PC-9 (cell line): ENCODE measurements at regions not wholly inside any gene's neighbourhood (a gene's known extent, or its start where the extent isn't known, plus 50 kb on each side); places are given as distances from the start of the nearest gene placed in this dataset.
"Not testable (repeated sequence)": the region's sequence is repeated elsewhere in the genome, so short reads cannot be mapped to it uniquely, and the experiment has no call there.

Experiments
- BruUV-seq: library from RNA; stranded (reverse); fragments of 400-500 nt; replicated peaks from 2 replicates; lab custom pipeline; 2021; lab: Mats Ljungman, UMichigan
- CTCF ChIA-PET: fragments of 300-600 bp; sonication (Branson Sonifier 250); formaldehyde crosslinking; loops from one replicate; lab custom pipeline; 2022; ENCODE audit warnings: antibody characterized with exemption; lab: Charles Lee
- POLR2A ChIA-PET: fragments of 300-600 bp; sonication (Branson Sonifier 250); formaldehyde crosslinking; loops from one replicate; lab custom pipeline; 2022; ENCODE audit warnings: antibody characterized with exemption; ENCODE audit not compliant: unreplicated experiment; lab: Charles Lee
- DNase-seq, 2 experiments: peaks; one replicate each; pipeline versions ENCODE4 v3.0.0 to v3.0.0-alpha.2; 2015 to 2022; ENCODE audit warnings: mixed read lengths in 1 of 2
- H2AFZ ChIP-seq: fragments of 200-600 bp; sonication (generic); 2 replicates; pipeline ENCODE4 v1.8.1; 2017; ENCODE audit warnings: antibody characterized with exemption
- H3F3A ChIP-seq: fragments of 200-600 bp; sonication (generic); 2 replicates; pipeline ENCODE4 v1.8.1; 2017; ENCODE audit warnings: antibody characterized with exemption, mild to moderate bottlenecking, low read depth; ENCODE audit not compliant: insufficient read depth
- H3K27ac ChIP-seq: fragments of 200-600 bp; sonication (generic); 2 replicates; pipeline ENCODE4 v1.6.1; 2016; ENCODE audit warnings: mixed run types
- H3K27me3 ChIP-seq: fragments of 200-600 bp; sonication (generic); 2 replicates; pipeline ENCODE4 v1.6.1; 2016; ENCODE audit warnings: low read depth, mixed run types; ENCODE audit not compliant: insufficient read depth
- H3K36me3 ChIP-seq: fragments of 200-600 bp; sonication (generic); 2 replicates; pipeline ENCODE4 v1.6.1; 2016; ENCODE audit warnings: low read depth, mixed run types
- H3K4me1 ChIP-seq: fragments of 200-600 bp; sonication (generic); replicated peaks from 2 replicates; pipeline ENCODE4 v1.6.1; 2016; ENCODE audit warnings: mixed run types; ENCODE audit not compliant: insufficient read depth
- H3K4me2 ChIP-seq: fragments of 200-600 bp; sonication (generic); 2 replicates; pipeline ENCODE4 v1.6.1; 2017; ENCODE audit warnings: mixed run types
- H3K4me3 ChIP-seq: fragments of 200-600 bp; sonication (generic); 2 replicates; pipeline ENCODE4 v1.6.1; 2016; ENCODE audit warnings: mixed run types
- H3K79me2 ChIP-seq: fragments of 200-600 bp; sonication (generic); 2 replicates; pipeline ENCODE4 v1.6.1; 2017; ENCODE audit warnings: low read depth, mixed run types
- H3K9me2 ChIP-seq: fragments of 200-600 bp; sonication (generic); 2 replicates; pipeline ENCODE4 v1.8.1; 2017; ENCODE audit warnings: mild to moderate bottlenecking; ENCODE audit not compliant: insufficient read depth
- H3K9me3 ChIP-seq: fragments of 200-600 bp; sonication (generic); 2 replicates; pipeline ENCODE4 v1.8.1; 2016; ENCODE audit warnings: low read depth; ENCODE audit not compliant: insufficient read depth
- H4K20me1 ChIP-seq: fragments of 200-600 bp; sonication (generic); 2 replicates; pipeline ENCODE4 v1.8.1; 2017; ENCODE audit not compliant: insufficient read depth
- CTCF ChIP-seq: fragments of 200-600 bp; sonication (generic); conservative IDR thresholded peaks from 2 replicates; pipeline ENCODE4 v1.6.1; 2017; ENCODE audit warnings: mixed run types, antibody characterized with exemption, mild to moderate bottlenecking, moderate library complexity
- EZH2 ChIP-seq: fragments of 200-600 bp; sonication (generic); IDR thresholded peaks from 2 replicates; pipeline ENCODE4 v1.8.0; 2017; ENCODE audit warnings: antibody characterized with exemption, low read depth
- intact Hi-C: fragments of 100-400 bp; cut with micrococcal nuclease; formaldehyde crosslinking; loops from one replicate; pipeline ENCODE4 v1.10.0; 2022; ENCODE audit not compliant: unreplicated experiment

GRCh38 chr6:125647391-125647790 lies 102.0 kb upstream of the HEY2 start:
- TF ChIP-seq EZH2: no peak
- TF ChIP-seq CTCF: no peak

GRCh38 chr6:125653752-125654151 lies 95.7 kb upstream of the HEY2 start:
- H3F3A ChIP-seq, H3K9me2 ChIP-seq, H3K4me1 ChIP-seq, H3K36me3 ChIP-seq, H2AFZ ChIP-seq, POLR2A ChIA-PET, DNase-seq, H3K27ac ChIP-seq, H3K4me2 ChIP-seq, intact Hi-C loops, BruUV-seq, H4K20me1 ChIP-seq, H3K79me2 ChIP-seq, H3K9me3 ChIP-seq, H3K27me3 ChIP-seq, CTCF ChIA-PET, H3K4me3 ChIP-seq: not testable (repeated sequence)

More at GRCh38 chr6:125647391-125647790, 102.0 kb upstream of the HEY2 start:
- H3K27ac ChIP-seq: no peak overlapping the region
- no peaks in the 10 kb centered on the region for H3K4me1 ChIP-seq
- H3K79me2 ChIP-seq: no peaks in the 10 kb centered on the region
- no peaks in the 10 kb centered on the region for H3F3A ChIP-seq
- intact Hi-C loops: no loop called here
- ChIA-PET POLR2A (no interaction called here), CTCF (no interaction called here)
- H3K9me2 ChIP-seq: no peaks in the 10 kb centered on the region; the same call in 1 of the 2 replicates
- H4K20me1 ChIP-seq: no peaks in the 10 kb centered on the region
- DNase-seq: no peak
- H3K9me3 ChIP-seq: no peaks in the 10 kb centered on the region
- no peak overlapping the region for H3K4me3 ChIP-seq
- no peak overlapping the region for H2AFZ ChIP-seq
- H3K27me3 ChIP-seq: no peaks in the 10 kb centered on the region
- no TSS peak for BruUV-seq
- no peaks in the 10 kb centered on the region for H3K36me3 ChIP-seq
- no peak overlapping the region for H3K4me2 ChIP-seq

GRCh38 chr6:125655511-125655910 lies 93.9 kb upstream of the HEY2 start:
- no peak overlapping the region for H3K27ac ChIP-seq
- no peaks in the 10 kb centered on the region for H3K27me3 ChIP-seq
- no TSS peak for BruUV-seq
- no peaks in the 10 kb centered on the region for H3K4me1 ChIP-seq
- no peaks in the 10 kb centered on the region for H3K79me2 ChIP-seq
- intact Hi-C loops: no loop called here
- DNase-seq: no peak
- H3K4me2 ChIP-seq: no peak overlapping the region
- CTCF ChIA-PET: no interaction called here
- TF ChIP-seq EZH2 (no peak), CTCF (no peak)
- H3F3A ChIP-seq: no peaks in the 10 kb centered on the region
- no peaks in the 10 kb centered on the region for H3K36me3 ChIP-seq
- no peak overlapping the region for H3K4me3 ChIP-seq
- no peaks in the 10 kb centered on the region; the same call in 1 of the 2 replicates for H3K9me2 ChIP-seq
- H4K20me1 ChIP-seq: no peaks in the 10 kb centered on the region
- POLR2A ChIA-PET: no interaction called here
- H2AFZ ChIP-seq: no peak overlapping the region
- H3K9me3 ChIP-seq: no peaks in the 10 kb centered on the region

GRCh38 chr6:125656287-125656870 lies 93.1 kb upstream of the HEY2 start:
- BruUV-seq: no TSS peak
- intact Hi-C loops: no loop called here
- Histone ChIP-seq H3K4me3 (no peak overlapping the region), H2AFZ (no peak overlapping the region), H3F3A (no peaks in the 10 kb centered on the region), H3K27me3 (no peaks in the 10 kb centered on the region), H3K9me3 (no peaks in the 10 kb centered on the region), H3K4me2 (no peak overlapping the region), H3K27ac (no peak overlapping the region), H3K9me2 (no peaks in the 10 kb centered on the region), H4K20me1 (no peaks in the 10 kb centered on the region), H3K79me2 (no peaks in the 10 kb centered on the region), H3K36me3 (no peaks in the 10 kb centered on the region), H3K4me1 (no peaks in the 10 kb centered on the region)
- ChIA-PET POLR2A (no interaction called here), CTCF (no interaction called here)
- no peak for TF ChIP-seq EZH2
- TF ChIP-seq CTCF: no peak
- DNase-seq: no peak
